Spinal cord (tissue), 1 donor: ENCODE measurements at regions not wholly inside any gene's neighbourhood (a gene's known extent, or its start where the extent isn't known, plus 50 kb on each side); places are given as distances from the start of the nearest gene placed in this dataset. TPM values are rescaled to one million over a fixed set of nuclear protein-coding genes. Genes with fewer than 3 reads are reported as not detected.

Experiments used
- small RNA-seq: library from RNA; depleted of rRNA; stranded (forward); fragments of <200 nt; gene quantifications from one replicate; pipeline ENCODE3, GENCODE V24; 2014; ENCODE audit warnings: low replicate concordance

Small RNAs in the stretch of these regions (small RNA-seq; reads per million reads assigned to genes)
- gene RF00019, result not detected
- not detected for gene RN7SL183P
